ENCODE measurements at regions not wholly inside any gene's neighbourhood (a gene's known extent, or its start where the extent isn't known, plus 50 kb on each side); places are given as distances from the start of the nearest gene placed in this dataset.

DNA sequence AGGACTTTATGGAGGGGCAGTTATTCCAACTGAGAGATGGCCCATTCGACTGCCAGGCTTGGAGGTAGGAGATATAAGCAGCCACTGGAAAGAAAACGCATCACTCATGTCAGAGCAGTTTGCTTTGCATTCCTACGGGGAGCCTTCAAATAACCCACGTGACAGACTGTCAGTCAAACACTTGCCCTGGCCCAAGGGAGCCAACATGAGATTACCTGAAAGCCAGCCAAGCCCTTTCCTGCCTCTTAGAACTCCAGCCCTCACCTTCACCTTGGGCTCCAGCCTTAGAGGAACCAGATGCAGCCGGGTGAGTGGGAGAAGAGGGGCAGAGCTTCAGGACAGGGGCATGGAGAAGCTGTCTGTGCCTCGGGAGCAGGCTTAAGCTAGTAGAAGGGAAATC, 95.3 kb upstream of the CXCL13 start (continued):
- TF ChIP-seq ZNF552 (CRISPR knock-in tag; IDR thresholded peaks at IDR 0.05; ENCODE audit: borderline replicate concordance), result no peak
- TF ChIP-seq, protein P1, sequence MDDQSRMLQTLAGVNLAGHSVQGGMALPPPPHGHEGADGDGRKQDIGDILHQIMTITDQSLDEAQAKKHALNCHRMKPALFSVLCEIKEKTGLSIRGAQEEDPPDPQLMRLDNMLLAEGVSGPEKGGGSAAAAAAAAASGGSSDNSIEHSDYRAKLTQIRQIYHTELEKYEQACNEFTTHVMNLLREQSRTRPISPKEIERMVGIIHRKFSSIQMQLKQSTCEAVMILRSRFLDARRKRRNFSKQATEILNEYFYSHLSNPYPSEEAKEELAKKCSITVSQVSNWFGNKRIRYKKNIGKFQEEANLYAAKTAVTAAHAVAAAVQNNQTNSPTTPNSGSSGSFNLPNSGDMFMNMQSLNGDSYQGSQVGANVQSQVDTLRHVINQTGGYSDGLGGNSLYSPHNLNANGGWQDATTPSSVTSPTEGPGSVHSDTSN (CRISPR knock-in tag; IDR thresholded peaks at IDR 0.05; ENCODE audit: borderline replicate concordance), result no peak
- TF ChIP-seq, protein P2, sequence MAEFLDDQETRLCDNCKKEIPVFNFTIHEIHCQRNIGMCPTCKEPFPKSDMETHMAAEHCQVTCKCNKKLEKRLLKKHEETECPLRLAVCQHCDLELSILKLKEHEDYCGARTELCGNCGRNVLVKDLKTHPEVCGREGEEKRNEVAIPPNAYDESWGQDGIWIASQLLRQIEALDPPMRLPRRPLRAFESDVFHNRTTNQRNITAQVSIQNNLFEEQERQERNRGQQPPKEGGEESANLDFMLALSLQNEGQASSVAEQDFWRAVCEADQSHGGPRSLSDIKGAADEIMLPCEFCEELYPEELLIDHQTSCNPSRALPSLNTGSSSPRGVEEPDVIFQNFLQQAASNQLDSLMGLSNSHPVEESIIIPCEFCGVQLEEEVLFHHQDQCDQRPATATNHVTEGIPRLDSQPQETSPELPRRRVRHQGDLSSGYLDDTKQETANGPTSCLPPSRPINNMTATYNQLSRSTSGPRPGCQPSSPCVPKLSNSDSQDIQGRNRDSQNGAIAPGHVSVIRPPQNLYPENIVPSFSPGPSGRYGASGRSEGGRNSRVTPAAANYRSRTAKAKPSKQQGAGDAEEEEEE (CRISPR knock-in tag; IDR thresholded peaks at IDR 0.05; ENCODE audit: borderline replicate concordance), result no peak

DNA sequence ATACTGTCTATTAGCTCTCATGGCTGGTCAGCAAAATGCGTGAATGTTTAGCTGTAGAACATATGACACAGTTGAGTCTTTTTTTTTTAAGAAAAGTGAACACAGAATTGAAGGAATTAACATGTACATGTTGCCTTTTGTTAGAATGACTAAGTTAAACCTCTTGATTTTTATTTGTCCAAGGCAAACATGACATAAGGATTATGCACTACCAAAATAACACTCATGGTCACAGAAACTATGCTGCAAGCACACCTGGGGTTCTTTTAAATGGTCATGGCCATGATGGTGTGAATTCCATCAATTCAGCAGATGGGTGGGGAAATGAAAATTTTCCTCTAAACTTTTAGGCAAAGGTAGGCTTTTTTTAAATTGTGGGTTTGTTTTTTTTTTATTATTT, 80.1 kb upstream of the CXCL13 start:
- peaks cover 0 to 4% of the 10 kb centered on the region in 2 experiments; a peak in 1 of 5 replicates for H3K27me3 ChIP-seq (ENCODE audit: control insufficient read depth in 1 of 2, insufficient read depth in 2 of 2, low read length in 2 of 2)
- FAIRE-seq (no peak), DNase-seq (ENCODE audit: low spot score) (no peak), ATAC-seq (no peak)
- no peak overlapping the region for H3K27ac ChIP-seq (ENCODE audit: extremely low read length, insufficient read depth, low read length)
- intact Hi-C loops (cut with micrococcal nuclease; ENCODE audit: unreplicated experiment) (no loop called here), in situ Hi-C loops (cut with HindIII; ENCODE audit: extremely low pct_ligation_motif_present, low pct_unique_long_range_greater_than_20kb) (no loop called here)
- ChIA-PET POLR2A (no interaction called here), CTCF (ENCODE audit: low intra/inter-chr PET ratio, low total read pairs) (no interaction called here)
- no peaks in the 10 kb centered on the region for H3K79me2 ChIP-seq (ENCODE audit: insufficient read depth, low read length)
- H3K4me3 ChIP-seq (replicated peaks in 1 of 3; ENCODE audit: insufficient read depth in 1 of 3, low read depth in 2 of 3, low read length in 3 of 3), result no peak overlapping the region
- no peaks in the 10 kb centered on the region for H3K9me3 ChIP-seq (ENCODE audit: low read length)
- H3K36me3 ChIP-seq (replicated peaks in 1 of 2; ENCODE audit: control insufficient read depth in 1 of 2, insufficient read depth in 2 of 2, low read length in 2 of 2), result no peaks in the 10 kb centered on the region
- H3K9ac ChIP-seq (ENCODE audit: insufficient read depth, low read depth, low read length), result no peak overlapping the region
- H4K20me1 ChIP-seq (ENCODE audit: insufficient read depth, low read length), result no peaks in the 10 kb centered on the region
- H2AFZ ChIP-seq (ENCODE audit: low read length), result no peak overlapping the region
- WGBS (ENCODE audit: low lambda C conversion rate), result 3% methylated on average over 1 of the region's 1 CpG
- no TSS peak for BruUV-seq (replicated peaks)
- H3K4me2 ChIP-seq (ENCODE audit: low read depth, low read length), result no peak overlapping the region
- TF ChIP-seq, protein P3, sequence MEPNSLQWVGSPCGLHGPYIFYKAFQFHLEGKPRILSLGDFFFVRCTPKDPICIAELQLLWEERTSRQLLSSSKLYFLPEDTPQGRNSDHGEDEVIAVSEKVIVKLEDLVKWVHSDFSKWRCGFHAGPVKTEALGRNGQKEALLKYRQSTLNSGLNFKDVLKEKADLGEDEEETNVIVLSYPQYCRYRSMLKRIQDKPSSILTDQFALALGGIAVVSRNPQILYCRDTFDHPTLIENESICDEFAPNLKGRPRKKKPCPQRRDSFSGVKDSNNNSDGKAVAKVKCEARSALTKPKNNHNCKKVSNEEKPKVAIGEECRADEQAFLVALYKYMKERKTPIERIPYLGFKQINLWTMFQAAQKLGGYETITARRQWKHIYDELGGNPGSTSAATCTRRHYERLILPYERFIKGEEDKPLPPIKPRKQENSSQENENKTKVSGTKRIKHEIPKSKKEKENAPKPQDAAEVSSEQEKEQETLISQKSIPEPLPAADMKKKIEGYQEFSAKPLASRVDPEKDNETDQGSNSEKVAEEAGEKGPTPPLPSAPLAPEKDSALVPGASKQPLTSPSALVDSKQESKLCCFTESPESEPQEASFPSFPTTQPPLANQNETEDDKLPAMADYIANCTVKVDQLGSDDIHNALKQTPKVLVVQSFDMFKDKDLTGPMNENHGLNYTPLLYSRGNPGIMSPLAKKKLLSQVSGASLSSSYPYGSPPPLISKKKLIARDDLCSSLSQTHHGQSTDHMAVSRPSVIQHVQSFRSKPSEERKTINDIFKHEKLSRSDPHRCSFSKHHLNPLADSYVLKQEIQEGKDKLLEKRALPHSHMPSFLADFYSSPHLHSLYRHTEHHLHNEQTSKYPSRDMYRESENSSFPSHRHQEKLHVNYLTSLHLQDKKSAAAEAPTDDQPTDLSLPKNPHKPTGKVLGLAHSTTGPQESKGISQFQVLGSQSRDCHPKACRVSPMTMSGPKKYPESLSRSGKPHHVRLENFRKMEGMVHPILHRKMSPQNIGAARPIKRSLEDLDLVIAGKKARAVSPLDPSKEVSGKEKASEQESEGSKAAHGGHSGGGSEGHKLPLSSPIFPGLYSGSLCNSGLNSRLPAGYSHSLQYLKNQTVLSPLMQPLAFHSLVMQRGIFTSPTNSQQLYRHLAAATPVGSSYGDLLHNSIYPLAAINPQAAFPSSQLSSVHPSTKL (CRISPR knock-in tag; IDR thresholded peaks at IDR 0.05), result no peak
- TF ChIP-seq ZNF879 (CRISPR knock-in tag; IDR thresholded peaks at IDR 0.05), result no peak
- no peak for TF ChIP-seq HNF4G (IDR thresholded peaks at IDR 0.05; ENCODE audit: borderline replicate concordance, low read depth, low read length)
- no peak for TF ChIP-seq HNF4G (CRISPR knock-in tag; IDR thresholded peaks at IDR 0.05; ENCODE audit: borderline replicate concordance, low read depth)
- TF ChIP-seq SP5 (CRISPR knock-in tag; IDR thresholded peaks at IDR 0.05; ENCODE audit: borderline replicate concordance, low read depth), result no peak
- TF ChIP-seq, protein P4, sequence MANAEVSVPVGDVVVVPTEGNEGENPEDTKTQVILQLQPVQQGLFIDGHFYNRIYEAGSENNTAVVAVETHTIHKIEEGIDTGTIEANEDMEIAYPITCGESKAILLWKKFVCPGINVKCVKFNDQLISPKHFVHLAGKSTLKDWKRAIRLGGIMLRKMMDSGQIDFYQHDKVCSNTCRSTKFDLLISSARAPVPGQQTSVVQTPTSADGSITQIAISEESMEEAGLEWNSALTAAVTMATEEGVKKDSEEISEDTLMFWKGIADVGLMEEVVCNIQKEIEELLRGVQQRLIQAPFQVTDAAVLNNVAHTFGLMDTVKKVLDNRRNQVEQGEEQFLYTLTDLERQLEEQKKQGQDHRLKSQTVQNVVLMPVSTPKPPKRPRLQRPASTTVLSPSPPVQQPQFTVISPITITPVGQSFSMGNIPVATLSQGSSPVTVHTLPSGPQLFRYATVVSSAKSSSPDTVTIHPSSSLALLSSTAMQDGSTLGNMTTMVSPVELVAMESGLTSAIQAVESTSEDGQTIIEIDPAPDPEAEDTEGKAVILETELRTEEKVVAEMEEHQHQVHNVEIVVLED (CRISPR knock-in tag; IDR thresholded peaks at IDR 0.05; ENCODE audit: borderline replicate concordance), result no peak
- TF ChIP-seq ZSCAN25 (CRISPR knock-in tag; IDR thresholded peaks at IDR 0.05), result no peak
- TF ChIP-seq, protein P5, sequence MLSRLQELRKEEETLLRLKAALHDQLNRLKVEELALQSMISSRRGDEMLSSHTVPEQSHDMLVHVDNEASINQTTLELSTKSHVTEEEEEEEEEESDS (CRISPR knock-in tag; IDR thresholded peaks at IDR 0.05; ENCODE audit: borderline replicate concordance), result no peak
- no peak for TF ChIP-seq HOXA9 (CRISPR knock-in tag; IDR thresholded peaks at IDR 0.05; ENCODE audit: borderline replicate concordance)
- TF ChIP-seq SMYD3 (CRISPR knock-in tag; IDR thresholded peaks at IDR 0.05), result no peak
- H3K4me1 ChIP-seq (ENCODE audit: insufficient read depth, low read length), result no peaks in the 10 kb centered on the region

Measured in HepG2 (cell line).